Smooth muscle cell (in vitro differentiated cells): ENCODE measurements at regions not wholly inside any gene's neighbourhood (a gene's known extent, or its start where the extent isn't known, plus 50 kb on each side); places are given as distances from the start of the nearest gene placed in this dataset.

ENCODE experiments used
- DNase-seq: peaks from one replicate; lab custom pipeline; 2025; ENCODE audit not compliant: unreplicated experiment; lab: John Stamatoyannopoulos, UW
- H2AFZ ChIP-seq: fragments of 200-600 bp; sonication (generic); 2 replicates; pipeline ENCODE4 v1.6.0; 2016; ENCODE audit warnings: antibody characterized with exemption, low read depth, mild to moderate bottlenecking
- H3F3A ChIP-seq: fragments of 200-600 bp; sonication (generic); 2 replicates; pipeline ENCODE4 v1.6.0; 2017; ENCODE audit warnings: antibody characterized with exemption, low read depth
- H3K27ac ChIP-seq: fragments of 200-600 bp; sonication (generic); 2 replicates; pipeline ENCODE4 v1.5.1; 2016; ENCODE audit warnings: low read depth, mild to moderate bottlenecking
- H3K27me3 ChIP-seq: fragments of 200-600 bp; sonication (generic); 2 replicates; pipeline ENCODE4 v1.6.1; 2016; ENCODE audit warnings: low read depth, mild to moderate bottlenecking
- H3K36me3 ChIP-seq: fragments of 200-600 bp; sonication (generic); 2 replicates; pipeline ENCODE4 v1.5.1; 2016; ENCODE audit warnings: low read depth
- H3K4me1 ChIP-seq: fragments of 200-600 bp; sonication (generic); 2 replicates; pipeline ENCODE4 v1.5.1; 2016; ENCODE audit warnings: low read depth
- H3K4me2 ChIP-seq: fragments of 200-600 bp; sonication (generic); 2 replicates; pipeline ENCODE4 v1.6.0; 2016; ENCODE audit warnings: mild to moderate bottlenecking
- H3K4me3 ChIP-seq: fragments of 200-600 bp; sonication (generic); 2 replicates; pipeline ENCODE4 v1.5.1; 2016; ENCODE audit warnings: mild to moderate bottlenecking
- H3K79me2 ChIP-seq: fragments of 200-600 bp; sonication (generic); 2 replicates; pipeline ENCODE4 v1.6.0; 2016; ENCODE audit warnings: low read depth, mild to moderate bottlenecking
- H3K9ac ChIP-seq: fragments of 200-600 bp; sonication (generic); 2 replicates; pipeline ENCODE4 v1.6.0; 2016; ENCODE audit warnings: low read depth
- H3K9me3 ChIP-seq: fragments of 200-600 bp; sonication (generic); replicated peaks from 2 replicates; pipeline ENCODE4 v1.5.1; 2016; ENCODE audit warnings: low read depth
- H4K20me1 ChIP-seq: fragments of 200-600 bp; sonication (generic); 2 replicates; pipeline ENCODE4 v1.6.0; 2016; ENCODE audit warnings: low read depth
- WGBS: methylation state at CpG from one replicate; pipeline ENCODE4 v1.1.7; 2016; ENCODE audit warnings: low lambda C conversion rate; 5-methylcytosine and 5-hydroxymethylcytosine counted together
- TF ChIP-seq, protein P1 (sequence below): fragments of 200-600 bp; sonication (generic); IDR thresholded peaks from 2 replicates; pipeline ENCODE4 v1.5.1; 2017; ENCODE audit warnings: borderline replicate concordance, mild to moderate bottlenecking, antibody characterized with exemption; ENCODE audit not compliant: insufficient read depth, poor library complexity, severe bottlenecking

DNA sequence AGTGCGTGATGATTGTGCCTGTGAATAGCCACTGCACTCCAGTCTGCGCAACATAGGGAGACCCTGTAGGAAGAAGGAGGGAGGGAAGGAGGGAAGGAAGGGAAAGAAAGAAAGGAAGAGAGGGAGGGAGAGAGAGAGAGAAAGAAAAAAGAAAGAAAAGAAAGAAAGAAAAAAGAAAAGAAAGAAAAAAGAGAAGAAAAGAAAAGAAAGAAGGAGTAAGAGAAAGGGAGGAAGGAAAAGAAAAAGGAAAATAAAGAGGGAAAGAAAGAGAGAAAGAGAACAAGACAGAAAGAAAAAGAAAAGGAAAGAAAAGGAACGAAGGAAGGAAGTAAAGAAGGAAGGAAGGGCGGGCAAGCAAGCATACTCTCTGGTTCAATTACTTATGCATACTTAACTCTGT lies 112.9 kb upstream of the ANK3 start:
- no peaks in the 10 kb centered on the region for H3K27me3 ChIP-seq
- TF ChIP-seq, protein P1, sequence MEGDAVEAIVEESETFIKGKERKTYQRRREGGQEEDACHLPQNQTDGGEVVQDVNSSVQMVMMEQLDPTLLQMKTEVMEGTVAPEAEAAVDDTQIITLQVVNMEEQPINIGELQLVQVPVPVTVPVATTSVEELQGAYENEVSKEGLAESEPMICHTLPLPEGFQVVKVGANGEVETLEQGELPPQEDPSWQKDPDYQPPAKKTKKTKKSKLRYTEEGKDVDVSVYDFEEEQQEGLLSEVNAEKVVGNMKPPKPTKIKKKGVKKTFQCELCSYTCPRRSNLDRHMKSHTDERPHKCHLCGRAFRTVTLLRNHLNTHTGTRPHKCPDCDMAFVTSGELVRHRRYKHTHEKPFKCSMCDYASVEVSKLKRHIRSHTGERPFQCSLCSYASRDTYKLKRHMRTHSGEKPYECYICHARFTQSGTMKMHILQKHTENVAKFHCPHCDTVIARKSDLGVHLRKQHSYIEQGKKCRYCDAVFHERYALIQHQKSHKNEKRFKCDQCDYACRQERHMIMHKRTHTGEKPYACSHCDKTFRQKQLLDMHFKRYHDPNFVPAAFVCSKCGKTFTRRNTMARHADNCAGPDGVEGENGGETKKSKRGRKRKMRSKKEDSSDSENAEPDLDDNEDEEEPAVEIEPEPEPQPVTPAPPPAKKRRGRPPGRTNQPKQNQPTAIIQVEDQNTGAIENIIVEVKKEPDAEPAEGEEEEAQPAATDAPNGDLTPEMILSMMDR = no peak
- H4K20me1 ChIP-seq = no peaks in the 10 kb centered on the region
- no peak overlapping the region for H3K9ac ChIP-seq
- H2AFZ ChIP-seq = no peak overlapping the region
- no peak overlapping the region for H3K27ac ChIP-seq
- no peaks in the 10 kb centered on the region for H3K4me1 ChIP-seq
- H3K4me3 ChIP-seq = no peak overlapping the region
- DNase-seq = no peak
- H3K36me3 ChIP-seq = no peaks in the 10 kb centered on the region
- no peaks in the 10 kb centered on the region for H3K9me3 ChIP-seq
- no peaks in the 10 kb centered on the region for H3K79me2 ChIP-seq
- 95% methylated on average over 4 of the region's 4 CpGs for WGBS
- no peak overlapping the region for H3K4me2 ChIP-seq
- no peaks in the 10 kb centered on the region for H3F3A ChIP-seq

DNA sequence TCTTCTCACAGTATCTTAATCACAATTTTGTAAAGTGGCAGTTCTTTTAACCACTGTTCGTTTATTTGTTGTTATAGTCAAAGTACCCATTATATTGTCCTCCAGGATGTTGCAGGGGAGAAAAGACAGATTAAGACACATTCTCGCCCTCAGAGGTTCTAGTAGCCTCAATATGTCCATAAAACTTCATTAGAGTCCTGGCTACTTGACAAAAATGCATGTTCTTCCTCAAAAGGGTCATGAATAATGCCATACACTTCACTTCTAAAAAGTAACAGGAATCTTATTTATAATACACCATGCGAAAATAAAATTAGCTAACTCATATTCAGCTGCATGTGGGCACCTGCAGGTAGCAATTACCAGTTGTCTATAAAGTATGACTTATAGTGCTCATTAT lies 109.3 kb upstream of the ANK3 start:
- no peaks in the 10 kb centered on the region for H4K20me1 ChIP-seq
- no peak overlapping the region for H3K4me2 ChIP-seq
- no peaks in the 10 kb centered on the region for H3K27me3 ChIP-seq
- no peaks in the 10 kb centered on the region for H3K36me3 ChIP-seq
- 95% methylated on average over 3 of the region's 3 CpGs for WGBS
- no peak overlapping the region for H2AFZ ChIP-seq
- TF ChIP-seq, protein P1 = no peak
- H3K9ac ChIP-seq = no peak overlapping the region
- no peaks in the 10 kb centered on the region for H3K9me3 ChIP-seq
- no peaks in the 10 kb centered on the region for H3F3A ChIP-seq
- no peaks in the 10 kb centered on the region for H3K79me2 ChIP-seq
- no peaks in the 10 kb centered on the region for H3K4me1 ChIP-seq
- DNase-seq = no peak
- H3K27ac ChIP-seq = no peak overlapping the region
- no peak overlapping the region for H3K4me3 ChIP-seq

DNA sequence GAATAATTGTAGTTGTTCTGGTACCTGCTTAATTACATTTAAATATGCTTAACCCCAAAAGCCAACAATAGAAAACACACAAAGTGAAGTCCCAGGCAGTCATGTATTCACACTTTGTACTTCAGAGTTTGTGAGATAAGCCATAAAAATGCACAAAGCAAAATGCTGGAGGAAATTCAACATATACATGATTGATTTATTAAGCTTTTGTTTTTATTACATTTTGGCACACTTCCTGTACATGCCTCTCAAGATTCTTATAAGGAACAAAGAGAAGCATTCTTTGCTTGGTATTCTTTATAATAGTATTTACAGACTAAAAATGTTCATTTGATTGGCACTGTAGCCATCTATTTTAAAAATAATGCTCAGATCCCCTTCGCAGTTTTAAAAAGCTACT lies 107.7 kb upstream of the ANK3 start:
- Histone ChIP-seq H3F3A (no peaks in the 10 kb centered on the region), H3K4me1 (no peaks in the 10 kb centered on the region), H3K4me2 (no peak overlapping the region), H3K36me3 (no peaks in the 10 kb centered on the region), H3K9ac (no peak overlapping the region), H3K27ac (no peak overlapping the region), H4K20me1 (no peaks in the 10 kb centered on the region), H3K9me3 (no peaks in the 10 kb centered on the region), H3K27me3 (no peaks in the 10 kb centered on the region), H3K4me3 (no peak overlapping the region), H2AFZ (no peak overlapping the region), H3K79me2 (no peaks in the 10 kb centered on the region)
- no peak for DNase-seq
- TF ChIP-seq, protein P1 = no peak
- 97% methylated on average over 1 of the region's 1 CpG for WGBS

DNA sequence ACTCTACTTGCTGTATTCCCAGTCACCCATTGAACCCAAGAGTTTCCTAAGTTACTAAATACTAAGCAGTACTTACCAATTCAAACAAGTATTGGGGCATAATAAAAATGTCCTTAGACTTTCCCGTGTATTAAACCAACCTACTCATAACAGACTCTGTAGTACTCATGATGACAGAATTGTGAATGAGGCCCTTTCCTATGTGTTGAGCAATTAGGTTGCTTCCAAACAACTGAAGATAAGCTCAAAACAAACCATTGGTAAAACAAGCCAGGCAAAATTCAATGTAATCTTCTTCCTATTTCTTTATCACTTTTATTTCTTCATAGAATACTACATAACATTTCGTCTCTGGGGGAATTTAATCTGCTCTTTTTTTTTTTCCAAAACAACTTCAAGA lies 106.5 kb upstream of the ANK3 start:
- Histone ChIP-seq H3K36me3 (no peaks in the 10 kb centered on the region), H3K79me2 (no peaks in the 10 kb centered on the region), H3K4me3 (no peak overlapping the region), H3F3A (no peaks in the 10 kb centered on the region), H3K4me2 (no peak overlapping the region), H3K9ac (no peak overlapping the region), H3K27me3 (no peaks in the 10 kb centered on the region), H3K9me3 (no peaks in the 10 kb centered on the region), H4K20me1 (no peaks in the 10 kb centered on the region), H3K4me1 (no peaks in the 10 kb centered on the region), H3K27ac (no peak overlapping the region), H2AFZ (no peak overlapping the region)
- 72% methylated on average over 2 of the region's 2 CpGs for WGBS
- no peak for DNase-seq
- TF ChIP-seq, protein P1 = no peak
